GM12878 (cell line): ENCODE measurements at regions not wholly inside any gene's neighbourhood (a gene's known extent, or its start where the extent isn't known, plus 50 kb on each side); places are given as distances from the start of the nearest gene placed in this dataset. TPM values are rescaled to one million over a fixed set of nuclear protein-coding genes. Genes with fewer than 3 reads are reported as not detected.

Experiments
- ATAC-seq: fragments of 200-7000 bp; cut with Tn5 transposase; 3 replicates; pipeline ENCODE4 v1.9.1; 2020; ENCODE audit warnings: mild to moderate bottlenecking, moderate library complexity
- BruUV-seq: library from RNA; stranded (reverse); fragments of 400-500 nt; replicated peaks from 2 replicates; lab custom pipeline; 2021; lab: Mats Ljungman, UMichigan
- CTCF ChIA-PET: fragments of 300-600 bp; sonication (Branson Sonifier 250); formaldehyde crosslinking; extraction: SDS; loops from one replicate; lab custom pipeline; 2021; ENCODE audit warnings: inconsistent platforms; lab: Yijun Ruan, JAX
- POLR2A ChIA-PET: fragments of 350-600 bp; formaldehyde crosslinking; extraction: SDS; loops from one replicate; lab custom pipeline; 2021; ENCODE audit warnings: inconsistent platforms; lab: Charles Lee
- RAD21 ChIA-PET: fragments of 300-600 bp; sonication (Branson Sonifier 250); formaldehyde crosslinking; loops from one replicate; lab custom pipeline; 2023; ENCODE audit warnings: antibody characterized with exemption; ENCODE audit not compliant: unreplicated experiment; lab: Charles Lee
- SMC1A ChIA-PET: fragments of 300-600 bp; sonication (Branson Sonifier 250); formaldehyde crosslinking; loops from one replicate; lab custom pipeline; 2023; ENCODE audit not compliant: unreplicated experiment, uncharacterized antibody; lab: Charles Lee
- DNase-seq: peaks from one replicate; pipeline ENCODE4 v3.0.0-alpha.2; 2011; ENCODE audit warnings: low read depth, low spot score
- FAIRE-seq: peaks from 3 replicates; lab custom pipeline; 2011; peaks lifted over from hg19 to GRCh38; lab: Jason Lieb, UNC
- H2AFZ ChIP-seq: 2 replicates; pipeline ENCODE4 v1.6.0; 2011; ENCODE audit warnings: low read depth, low read length, control low read depth; ENCODE audit not compliant: control insufficient read depth
- H3K27ac ChIP-seq: 2 replicates; pipeline ENCODE4 v1.5.1; 2011; ENCODE audit warnings: control low read depth; ENCODE audit not compliant: control insufficient read depth, insufficient read depth
- H3K27me3 ChIP-seq, 2 experiments: replicated peaks in 1 of 2; 2 replicates each; pipeline versions ENCODE4 v1.6.0 to v1.6.1; 2011; ENCODE audit warnings: low read length in 1 of 2; ENCODE audit not compliant: control insufficient read depth in 2 of 2, insufficient read depth in 2 of 2
- H3K36me3 ChIP-seq, 2 experiments: 2 replicates each; pipeline ENCODE4 v1.5.1; 2011; ENCODE audit warnings: low read length in 1 of 2; ENCODE audit not compliant: control insufficient read depth in 2 of 2, insufficient read depth in 2 of 2
- H3K4me1 ChIP-seq: 2 replicates; pipeline ENCODE4 v1.6.1; 2011; ENCODE audit warnings: mild to moderate bottlenecking, low read length, moderate library complexity, mixed read lengths; ENCODE audit not compliant: control insufficient read depth, insufficient read depth
- H3K4me2 ChIP-seq: 2 replicates; pipeline ENCODE4 v1.6.0; 2011; ENCODE audit warnings: control low read depth; ENCODE audit not compliant: control insufficient read depth, insufficient read depth
- H3K4me3 ChIP-seq: fragments of 200-600 bp; sonication (generic); 2 replicates; pipeline ENCODE4 v1.5.1; 2016
- H3K79me2 ChIP-seq: 2 replicates; pipeline ENCODE4 v1.6.0; 2011; ENCODE audit warnings: low read length; ENCODE audit not compliant: control insufficient read depth, insufficient read depth
- H3K9ac ChIP-seq: 2 replicates; pipeline ENCODE4 v1.8.0; 2011; ENCODE audit warnings: low read length, control low read depth, mixed read lengths; ENCODE audit not compliant: control insufficient read depth, insufficient read depth
- H3K9me3 ChIP-seq: replicated peaks from 3 replicates; pipeline ENCODE4 v1.5.1; 2011; ENCODE audit warnings: mild to moderate bottlenecking, low read length; ENCODE audit not compliant: control insufficient read depth, insufficient read depth
- H4K20me1 ChIP-seq: 2 replicates; pipeline ENCODE4 v1.6.0; 2011; ENCODE audit not compliant: control insufficient read depth, insufficient read depth
- EP300 ChIP-seq, 2 experiments: fragments of 150-350 bp in 1 of 2; IDR thresholded peaks; 2 replicates each; pipeline ENCODE4 v1.6.1; 2011 to 2012; ENCODE audit warnings: low read depth in 2 of 2, low read length in 2 of 2, borderline replicate concordance in 1 of 2, improper control_type of control experiment in 1 of 2, inconsistent platforms in 1 of 2; ENCODE audit not compliant: control insufficient read depth in 1 of 2
- FOXM1 ChIP-seq: IDR thresholded peaks from 2 replicates; pipeline ENCODE4 v1.6.1; 2012; ENCODE audit warnings: low read depth, mild to moderate bottlenecking, inconsistent platforms, low read length, moderate library complexity
- IKZF2 ChIP-seq, 2 experiments: fragments of 450-650 bp; IDR thresholded peaks; 2 replicates each; pipeline ENCODE4 v1.6.1; 2017; ENCODE audit warnings: mild to moderate bottlenecking in 2 of 2, moderate library complexity in 2 of 2
- KDM1A ChIP-seq: fragments of 200-600 bp; sonication (generic); IDR thresholded peaks from 2 replicates; pipeline ENCODE4 v1.6.1; 2016; ENCODE audit warnings: borderline replicate concordance
- MYB ChIP-seq: fragments of 150-350 bp; IDR thresholded peaks from 2 replicates; pipeline ENCODE4 v1.6.1; 2014; ENCODE audit warnings: mild to moderate bottlenecking, low read depth, low read length, borderline replicate concordance
- MYC ChIP-seq: IDR thresholded peaks from 2 replicates; pipeline ENCODE4 v1.6.1; 2011; ENCODE audit warnings: mild to moderate bottlenecking, low read length, moderate library complexity, inconsistent platforms; ENCODE audit not compliant: insufficient read depth, insufficient replicate concordance, insufficient read length, severe bottlenecking
- PAX5 ChIP-seq: IDR thresholded peaks from 2 replicates; pipeline ENCODE4 v1.6.1; 2011; ENCODE audit warnings: low read depth, low read length, borderline replicate concordance
- SMAD1 ChIP-seq: fragments of 450-650 bp; IDR thresholded peaks from 2 replicates; pipeline ENCODE4 v1.6.1; 2018; ENCODE audit warnings: mild to moderate bottlenecking, low read depth; ENCODE audit not compliant: partially characterized antibody
- ZNF217 ChIP-seq: fragments of 450-650 bp; IDR thresholded peaks from 2 replicates; pipeline ENCODE4 v1.6.1; 2017; ENCODE audit warnings: antibody characterized with exemption, mild to moderate bottlenecking
- ZZZ3 ChIP-seq: IDR thresholded peaks from 2 replicates; pipeline ENCODE4 v1.6.1; 2011; ENCODE audit warnings: low read depth; ENCODE audit not compliant: control insufficient read depth, insufficient read length
- WGBS: methylation state at CpG from one replicate; pipeline ENCODE4 v1.1.6; 2016; ENCODE audit warnings: low lambda C conversion rate; ENCODE audit not compliant: insufficient replicate concordance, insufficient coverage; ENCODE audit errors: missing lambda C conversion rate; 5-methylcytosine and 5-hydroxymethylcytosine counted together
- in situ Hi-C: fragments of 300-500 bp; cut with MboI; formaldehyde crosslinking; loops from 9 replicates; pipeline ENCODE4 v1.14.3; 2018; ENCODE audit warnings: mixed read lengths
- intact Hi-C: fragments of 100-400 bp; cut with micrococcal nuclease; formaldehyde crosslinking; loops from one replicate; pipeline ENCODE4 v1.14.2; 2022; ENCODE audit not compliant: unreplicated experiment
- microRNA-seq: library from miRNA; unstranded; fragments of <30 nt; microRNA quantifications from one replicate; pipeline ENCODE4, GENCODE V29; 2018
- small RNA-seq: library from RNA; depleted of rRNA; stranded (forward); fragments of <200 nt; gene quantifications from one replicate; pipeline ENCODE3, GENCODE V24; 2014

GRCh38 chr22:47225080-47225930 is 462.9 kb downstream of the TBC1D22A start:
- Histone ChIP-seq H3K27ac (no peak overlapping the region), H3K4me2 (no peak overlapping the region), H3K9ac (no peak overlapping the region), H3K9me3 (no peaks in the 10 kb centered on the region; the same call in 2 of the 3 replicates), H3K4me3 (no peak overlapping the region), H3K36me3 (no peaks in the 10 kb centered on the region), H2AFZ (no peak overlapping the region), H4K20me1 (no peaks in the 10 kb centered on the region), H3K79me2 (no peaks in the 10 kb centered on the region), H3K4me1 (no peaks in the 10 kb centered on the region), H3K27me3 (no peaks in the 10 kb centered on the region)
- ATAC-seq (no peak), DNase-seq (no peak), FAIRE-seq (no peak)
- TF ChIP-seq ZZZ3 (no peak), FOXM1 (no peak), IKZF2 (IDR thresholded peaks at IDR 0.05) (no peak), ZNF217 (no peak), EP300 (IDR thresholded peaks at IDR 0.05; ENCODE audit: borderline replicate concordance in 1 of 2, control insufficient read depth in 1 of 2, low read depth in 2 of 2, low read length in 2 of 2) (no peak), MYC (no peak), SMAD1 (no peak), PAX5 (no peak), MYB (no peak), KDM1A (no peak)
- ChIA-PET CTCF (no interaction called here), RAD21 (no interaction called here), SMC1A (interaction anchor here (1.4 kb wide), 1 partner anchor 11 kb away, joined by 3 read pairs; no protein-coding TSS in a partner anchor), POLR2A (no interaction called here)
- in situ Hi-C loops (no loop called here), intact Hi-C loops (no loop called here)
- 29% methylated on average over 11 of the region's 11 CpGs for WGBS
- no TSS peak for BruUV-seq

Small RNA genes in the stretch of these regions (microRNA-seq; reads per million reads assigned to microRNA genes)
- gene MIR3201 (not detected), gene MIR3667 (25.6 reads per million, percentile 60 among the genes with 10 or more reads in this experiment), gene MIR4535 (not detected)

Small RNA genes in the stretch of these regions (small RNA-seq; reads per million reads assigned to genes)
- gene MIR3201 (not detected), gene MIR3667 (1.1 reads per million, percentile 37 among the genes with 10 or more reads in this experiment), gene MIR4535 (not detected)
